OCI-LY7 (cell line): ENCODE measurements at regions not wholly inside any gene's neighbourhood (a gene's known extent, or its start where the extent isn't known, plus 50 kb on each side); places are given as distances from the start of the nearest gene placed in this dataset.

Experiments used
- EZH2phosphoT487 ChIP-seq: fragments of 200-600 bp; sonication (generic); IDR thresholded peaks from 2 replicates; pipeline ENCODE4 v1.6.1; 2018; ENCODE audit warnings: low read depth, borderline replicate concordance, mild to moderate bottlenecking, mixed run types, antibody characterized with exemption, low read length, moderate library complexity, mixed read lengths
- TF ChIP-seq, protein P1 (sequence below): fragments of 200-600 bp; sonication (generic); conservative IDR thresholded peaks from 2 replicates; pipeline ENCODE4 v1.5.1; 2014; ENCODE audit warnings: mild to moderate bottlenecking, antibody characterized with exemption, low read length, moderate library complexity, mixed read lengths

DNA sequence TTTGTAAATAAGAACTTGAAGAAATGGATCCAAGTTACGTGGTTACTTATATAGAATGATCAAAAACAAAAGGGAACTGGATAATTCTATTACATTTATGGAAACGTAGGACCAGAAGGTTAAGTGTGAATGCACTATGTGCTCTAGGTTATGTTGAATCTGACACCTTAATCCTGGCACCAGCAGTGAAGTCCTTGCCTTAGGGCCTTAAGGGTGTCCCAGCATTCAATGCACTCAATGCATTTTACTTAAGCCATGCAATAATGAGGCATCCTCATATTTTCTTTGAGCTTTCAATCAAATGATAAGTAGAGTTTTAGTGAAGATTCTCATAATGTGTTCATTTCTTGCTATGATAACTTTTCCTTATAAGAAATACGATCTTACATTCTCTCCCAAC is 178.3 kb upstream of the AGR3 start:
- TF ChIP-seq, protein P1, sequence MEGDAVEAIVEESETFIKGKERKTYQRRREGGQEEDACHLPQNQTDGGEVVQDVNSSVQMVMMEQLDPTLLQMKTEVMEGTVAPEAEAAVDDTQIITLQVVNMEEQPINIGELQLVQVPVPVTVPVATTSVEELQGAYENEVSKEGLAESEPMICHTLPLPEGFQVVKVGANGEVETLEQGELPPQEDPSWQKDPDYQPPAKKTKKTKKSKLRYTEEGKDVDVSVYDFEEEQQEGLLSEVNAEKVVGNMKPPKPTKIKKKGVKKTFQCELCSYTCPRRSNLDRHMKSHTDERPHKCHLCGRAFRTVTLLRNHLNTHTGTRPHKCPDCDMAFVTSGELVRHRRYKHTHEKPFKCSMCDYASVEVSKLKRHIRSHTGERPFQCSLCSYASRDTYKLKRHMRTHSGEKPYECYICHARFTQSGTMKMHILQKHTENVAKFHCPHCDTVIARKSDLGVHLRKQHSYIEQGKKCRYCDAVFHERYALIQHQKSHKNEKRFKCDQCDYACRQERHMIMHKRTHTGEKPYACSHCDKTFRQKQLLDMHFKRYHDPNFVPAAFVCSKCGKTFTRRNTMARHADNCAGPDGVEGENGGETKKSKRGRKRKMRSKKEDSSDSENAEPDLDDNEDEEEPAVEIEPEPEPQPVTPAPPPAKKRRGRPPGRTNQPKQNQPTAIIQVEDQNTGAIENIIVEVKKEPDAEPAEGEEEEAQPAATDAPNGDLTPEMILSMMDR: no peak
- no peak for TF ChIP-seq EZH2phosphoT487
